GM21528 (cell line): ENCODE measurements at regions not wholly inside any gene's neighbourhood (a gene's known extent, or its start where the extent isn't known, plus 50 kb on each side); places are given as distances from the start of the nearest gene placed in this dataset.

Experiments
- ATAC-seq: cut with Tn5 transposase; IDR thresholded peaks from one replicate; pipeline ENCODE4 v1.9.1; 2021; ENCODE audit warnings: mild to moderate bottlenecking, moderate library complexity; ENCODE audit not compliant: unreplicated experiment, low FRiP score

- no peak for ATAC-seq
These were observed 891.0 kb upstream of the FRG1 start for GRCh38 chr4:189049682-189050081.

GRCh38 chr4:189050643-189051042 is 890.0 kb upstream of the FRG1 start:
- no peak for ATAC-seq

- no peak for ATAC-seq
These were observed 887.1 kb upstream of the FRG1 start for GRCh38 chr4:189053621-189054020.

DNA sequence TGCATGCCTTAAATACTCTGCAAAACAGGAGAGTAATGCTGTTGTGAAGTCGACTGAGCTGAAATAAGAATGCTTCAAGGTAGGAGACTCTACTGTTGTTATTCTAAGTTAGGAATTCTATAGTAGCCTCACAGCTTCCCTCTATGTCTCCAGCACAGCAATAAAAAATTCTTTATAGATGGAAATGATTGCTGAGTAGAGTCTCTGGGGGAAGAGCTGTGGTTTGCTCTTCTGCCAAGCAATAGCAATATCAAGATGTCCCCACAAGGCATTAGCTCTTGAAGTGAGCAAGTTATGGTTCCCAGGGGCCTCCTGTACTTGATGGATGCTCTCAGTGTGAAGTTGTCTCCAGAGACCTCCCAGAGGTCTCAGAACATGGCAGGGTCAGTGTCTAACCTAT is 880.6 kb upstream of the FRG1 start:
- no peak for ATAC-seq

DNA sequence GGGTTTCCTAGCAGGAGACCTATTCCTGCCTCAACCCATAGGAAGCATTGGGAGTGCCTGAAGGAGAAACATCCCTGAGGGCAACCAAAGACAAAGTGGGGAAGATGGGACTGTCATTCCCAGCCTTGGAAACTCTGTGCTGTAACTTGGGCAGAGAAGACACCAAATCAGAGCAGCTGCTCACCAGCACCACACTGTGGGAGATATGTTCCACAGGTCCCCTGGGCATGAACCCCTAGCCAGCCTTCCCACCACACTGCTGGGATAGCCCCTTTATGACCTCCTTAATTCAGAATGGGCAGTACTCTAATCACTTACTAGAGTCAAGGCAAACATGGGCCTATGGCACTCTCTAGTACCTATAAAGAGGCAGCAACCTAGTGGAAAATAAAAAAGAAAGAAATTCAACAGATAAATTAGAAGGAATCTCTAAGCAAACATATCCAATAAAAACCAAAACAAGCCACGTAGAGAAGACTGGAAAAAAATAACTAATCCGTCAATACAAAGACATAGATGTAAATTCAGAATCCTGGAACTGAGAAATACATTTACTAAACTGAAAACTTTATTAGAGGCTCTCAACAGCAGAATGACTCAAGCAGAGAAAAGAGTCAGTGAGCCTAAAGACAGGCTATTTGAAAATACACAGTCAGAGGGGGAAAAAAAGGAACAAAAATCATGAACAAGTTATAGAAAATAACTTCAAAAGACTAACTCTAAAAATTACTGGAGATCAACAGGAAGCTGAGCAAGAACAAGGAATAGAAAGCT is 878.4 kb upstream of the FRG1 start:
- ATAC-seq = no peak

DNA sequence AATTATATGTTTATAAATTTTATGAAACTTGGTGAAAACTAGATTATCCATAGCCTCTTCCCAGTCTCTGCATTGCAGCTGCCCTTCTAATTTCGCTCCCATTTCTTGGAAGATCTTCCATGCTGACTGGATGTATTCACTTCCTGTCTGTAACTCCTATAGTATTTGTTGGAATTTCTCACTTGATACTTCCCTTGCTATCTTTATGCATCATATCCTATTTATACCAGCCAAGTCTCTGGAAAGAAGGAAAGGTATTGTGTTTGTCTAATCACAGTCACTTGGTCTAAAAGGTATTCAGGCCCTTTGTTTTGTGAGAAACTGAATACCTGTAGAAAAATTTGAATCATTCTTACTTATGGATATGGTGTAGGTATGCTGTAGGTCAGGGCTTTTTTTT is 870.9 kb upstream of the FRG1 start:
- ATAC-seq = no peak

DNA sequence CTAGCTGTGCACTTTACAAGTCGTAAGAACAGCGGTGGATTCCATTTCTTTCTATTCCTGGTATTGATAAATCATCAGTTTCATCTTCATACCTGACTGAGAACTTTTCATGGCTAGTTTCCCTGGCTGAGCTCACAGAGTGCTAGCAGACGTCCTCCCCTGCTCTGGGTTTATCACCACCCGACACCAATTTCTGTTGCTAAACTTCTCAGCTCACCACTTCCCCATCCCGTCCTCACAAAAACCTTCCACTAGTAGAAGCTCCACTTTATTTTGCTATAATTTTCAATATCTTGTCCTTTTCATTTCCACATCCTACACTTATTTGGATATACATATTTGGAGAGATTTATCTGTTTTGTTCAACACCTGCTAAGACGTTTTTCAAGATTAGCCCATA is 869.4 kb upstream of the FRG1 start:
- no peak for ATAC-seq

DNA sequence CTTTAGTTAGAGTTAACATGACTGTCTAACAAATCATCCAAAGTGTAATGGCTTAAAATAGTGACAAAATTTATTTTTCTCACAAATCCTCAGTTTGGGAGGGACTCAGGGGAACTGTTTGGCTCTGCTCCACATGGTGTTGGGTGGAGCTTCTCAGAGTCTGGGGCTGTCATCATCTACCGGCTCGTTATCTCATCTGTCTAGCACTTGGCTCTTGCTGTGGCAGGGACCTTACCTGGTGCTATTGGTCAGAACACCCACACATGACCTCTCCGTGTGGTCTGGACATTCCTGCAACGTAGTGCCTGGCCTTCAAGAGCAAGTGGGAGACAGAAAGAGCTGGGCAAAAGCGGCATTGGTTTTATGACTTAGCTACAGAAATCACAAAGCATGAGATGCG is 866.9 kb upstream of the FRG1 start:
- no peak for ATAC-seq

DNA sequence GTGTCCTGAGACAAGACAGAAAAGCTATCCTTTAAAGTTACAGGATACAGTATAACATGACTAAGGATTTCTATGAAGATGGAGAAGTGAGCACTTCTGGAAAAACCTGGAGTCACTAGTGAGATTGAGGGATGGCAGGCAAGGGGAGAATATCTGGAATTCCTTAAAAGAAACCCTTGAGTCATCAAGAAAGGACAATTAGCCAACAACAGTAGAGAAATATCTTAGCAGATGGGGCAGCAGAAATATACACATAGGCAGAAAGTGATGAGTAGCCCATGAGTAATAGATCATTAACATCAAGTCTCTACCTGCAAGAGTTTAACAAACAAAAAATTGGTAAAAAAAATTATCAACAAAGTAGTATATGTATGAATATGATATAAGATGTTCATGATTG is 858.8 kb upstream of the FRG1 start:
- ATAC-seq = no peak

GRCh38 chr4:189083769-189084168 is 856.9 kb upstream of the FRG1 start:
- ATAC-seq = no peak

- ATAC-seq = no peak
These were observed 856.0 kb upstream of the FRG1 start for GRCh38 chr4:189084671-189085070.

DNA sequence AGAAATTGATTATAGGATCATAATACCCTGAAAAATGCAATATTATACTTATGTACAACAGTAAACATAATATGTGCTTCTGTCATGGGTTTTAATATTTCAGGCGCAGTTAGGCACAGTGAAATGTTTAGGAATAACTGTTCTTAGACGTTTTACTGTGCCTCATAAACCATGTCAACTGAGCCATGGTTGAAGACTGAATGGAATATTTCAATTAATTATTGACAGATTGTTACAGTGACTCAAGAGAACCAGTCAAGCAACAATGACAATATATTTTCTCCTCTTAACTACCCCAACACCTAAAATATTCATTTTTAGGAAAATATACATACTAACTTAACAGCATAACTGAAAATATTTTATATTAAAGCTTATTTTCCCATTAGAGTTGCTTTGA is 852.7 kb upstream of the FRG1 start:
- no peak for ATAC-seq

GRCh38 chr4:189088780-189089179 is 851.9 kb upstream of the FRG1 start:
- ATAC-seq = no peak

- no peak for ATAC-seq
These were observed 850.4 kb upstream of the FRG1 start for GRCh38 chr4:189090174-189090814.

- ATAC-seq = no peak
These were observed 848.1 kb upstream of the FRG1 start for GRCh38 chr4:189092581-189092980.

GRCh38 chr4:189096108-189096507 is 844.6 kb upstream of the FRG1 start:
- no peak for ATAC-seq

- ATAC-seq = no peak
These were observed 844.0 kb upstream of the FRG1 start for GRCh38 chr4:189096717-189097116.

GRCh38 chr4:189098932-189099696 is 841.6 kb upstream of the FRG1 start:
- no peak for ATAC-seq

GRCh38 chr4:189113389-189113888 is 827.2 kb upstream of the FRG1 start:
- no peak for ATAC-seq

DNA sequence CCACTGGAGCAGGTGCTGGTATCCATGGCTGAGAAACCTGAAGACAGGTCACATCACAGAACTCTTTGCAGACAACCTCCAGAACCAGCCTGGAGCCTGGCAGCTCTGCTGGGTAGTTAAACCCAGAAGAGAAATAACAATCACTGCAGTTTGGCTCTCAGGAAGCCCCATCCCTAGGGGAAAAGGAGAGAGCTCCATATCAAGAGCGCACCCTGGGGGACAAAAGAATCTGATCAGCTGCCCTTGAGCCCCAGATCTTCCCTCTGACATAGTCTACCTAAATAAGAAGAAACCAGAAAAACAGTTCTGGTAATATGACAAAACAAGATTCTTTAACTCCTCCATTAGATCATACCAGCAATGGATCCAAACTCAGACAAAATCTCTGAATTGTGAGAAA is 823.2 kb upstream of the FRG1 start:
- no peak for ATAC-seq

- no peak for ATAC-seq
These were observed 819.3 kb upstream of the FRG1 start for GRCh38 chr4:189121336-189121735.
